Suppressor macrophage (primary cell): ENCODE measurements at regions not wholly inside any gene's neighbourhood (a gene's known extent, or its start where the extent isn't known, plus 50 kb on each side); places are given as distances from the start of the nearest gene placed in this dataset.

Experiments used
- DNase-seq, 4 experiments: peaks; one replicate each; pipeline ENCODE4 v3.0.0-alpha.2; 2020 to 2022

- no peak for DNase-seq
These were observed 51.3 kb upstream of the CCL1 start for GRCh38 chr17:34414339-34414738.

- DNase-seq, result peak; percentile 72 to 84 (median 81)
These were observed 50.5 kb upstream of the CCL1 start for GRCh38 chr17:34413443-34414119.

- DNase-seq, result peak in 2 of 4 experiments; percentile 58 to 59
These were observed 50.0 kb upstream of the CCL1 start for GRCh38 chr17:34412965-34413441.
